Fibroblast of lung (primary cell): ENCODE measurements at regions not wholly inside any gene's neighbourhood (a gene's known extent, or its start where the extent isn't known, plus 50 kb on each side); places are given as distances from the start of the nearest gene placed in this dataset.

Experiments used
- EZH2 ChIP-seq: IDR thresholded peaks from 2 replicates; pipeline ENCODE4 v1.5.1; 2012; ENCODE audit warnings: low read length, control low read depth, mild to moderate bottlenecking; ENCODE audit errors: missing control alignments
- TF ChIP-seq, protein P1 (sequence below), 2 donors: IDR thresholded peaks in 1 of 2; conservative IDR thresholded peaks in 1 of 2; 1 replicate in 1 of 2; 2 replicates in 1 of 2; pipeline ENCODE4 v1.5.1; 2011 to 2012; ENCODE audit warnings: low read length in 2 of 2, control low read depth in 1 of 2, inconsistent platforms in 1 of 2, low read depth in 1 of 2, mild to moderate bottlenecking in 1 of 2

DNA sequence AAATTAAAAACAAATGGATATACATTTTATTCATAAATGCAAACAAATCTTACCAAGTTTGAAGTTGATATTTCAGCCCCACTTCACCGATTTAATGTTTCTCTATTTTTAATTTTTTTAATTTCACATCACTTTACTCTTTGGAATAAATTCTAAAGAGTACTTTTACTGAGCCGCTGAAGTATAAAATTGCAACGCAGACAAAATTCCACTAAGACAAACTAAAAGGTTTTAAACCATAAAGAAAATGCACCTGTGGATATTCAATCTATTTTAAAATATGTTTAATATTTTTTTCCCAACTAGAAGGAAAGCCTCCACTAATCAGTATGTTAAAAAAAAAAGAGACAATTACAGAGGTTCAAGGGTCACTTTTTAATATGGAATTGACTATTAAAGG, 1073.9 kb upstream of the CRIM1 start:
- TF ChIP-seq, protein P1, sequence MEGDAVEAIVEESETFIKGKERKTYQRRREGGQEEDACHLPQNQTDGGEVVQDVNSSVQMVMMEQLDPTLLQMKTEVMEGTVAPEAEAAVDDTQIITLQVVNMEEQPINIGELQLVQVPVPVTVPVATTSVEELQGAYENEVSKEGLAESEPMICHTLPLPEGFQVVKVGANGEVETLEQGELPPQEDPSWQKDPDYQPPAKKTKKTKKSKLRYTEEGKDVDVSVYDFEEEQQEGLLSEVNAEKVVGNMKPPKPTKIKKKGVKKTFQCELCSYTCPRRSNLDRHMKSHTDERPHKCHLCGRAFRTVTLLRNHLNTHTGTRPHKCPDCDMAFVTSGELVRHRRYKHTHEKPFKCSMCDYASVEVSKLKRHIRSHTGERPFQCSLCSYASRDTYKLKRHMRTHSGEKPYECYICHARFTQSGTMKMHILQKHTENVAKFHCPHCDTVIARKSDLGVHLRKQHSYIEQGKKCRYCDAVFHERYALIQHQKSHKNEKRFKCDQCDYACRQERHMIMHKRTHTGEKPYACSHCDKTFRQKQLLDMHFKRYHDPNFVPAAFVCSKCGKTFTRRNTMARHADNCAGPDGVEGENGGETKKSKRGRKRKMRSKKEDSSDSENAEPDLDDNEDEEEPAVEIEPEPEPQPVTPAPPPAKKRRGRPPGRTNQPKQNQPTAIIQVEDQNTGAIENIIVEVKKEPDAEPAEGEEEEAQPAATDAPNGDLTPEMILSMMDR (conservative IDR thresholded peaks at IDR 0.05 in 1 of 2, IDR thresholded peaks at IDR 0.05 in 1 of 2; ENCODE audit: low read depth in 1 of 2, low read length in 2 of 2): no peak
- no peak for TF ChIP-seq EZH2
